Liver (tissue), 3 donors: ENCODE measurements at regions not wholly inside any gene's neighbourhood (a gene's known extent, or its start where the extent isn't known, plus 50 kb on each side); places are given as distances from the start of the nearest gene placed in this dataset.

ENCODE experiments used
- FOXA1 ChIP-seq: IDR thresholded peaks from 2 replicates; pipeline ENCODE4 v1.6.1; 2016; ENCODE audit warnings: antibody characterized with exemption
- JUND ChIP-seq, 2 donors: IDR thresholded peaks; 2 replicates each; pipeline ENCODE4 v1.6.1; 2016; ENCODE audit warnings: antibody characterized with exemption in 2 of 2
- SP1 ChIP-seq: IDR thresholded peaks from 2 replicates; pipeline ENCODE4 v1.6.1; 2018; ENCODE audit warnings: antibody characterized with exemption, mild to moderate bottlenecking
- TAF1 ChIP-seq: conservative IDR thresholded peaks from 2 replicates; pipeline ENCODE4 v1.6.1; 2016; ENCODE audit warnings: antibody characterized with exemption, mild to moderate bottlenecking
- TF ChIP-seq, protein P1 (sequence below): fragments of 150-350 bp; IDR thresholded peaks from 2 replicates; pipeline ENCODE4 v1.5.1; 2017; ENCODE audit warnings: improper control_type of control experiment, low read depth, low read length; ENCODE audit not compliant: missing input control
- TF ChIP-seq, protein P2 (sequence below): IDR thresholded peaks from 2 replicates; pipeline ENCODE4 v1.6.1; 2016; ENCODE audit warnings: antibody characterized with exemption
- TF ChIP-seq, protein P3 (sequence below): IDR thresholded peaks from 2 replicates; pipeline ENCODE4 v1.6.1; 2016; ENCODE audit warnings: antibody characterized with exemption
- donor health status: healthy.
- donor health status: healthy.

DNA sequence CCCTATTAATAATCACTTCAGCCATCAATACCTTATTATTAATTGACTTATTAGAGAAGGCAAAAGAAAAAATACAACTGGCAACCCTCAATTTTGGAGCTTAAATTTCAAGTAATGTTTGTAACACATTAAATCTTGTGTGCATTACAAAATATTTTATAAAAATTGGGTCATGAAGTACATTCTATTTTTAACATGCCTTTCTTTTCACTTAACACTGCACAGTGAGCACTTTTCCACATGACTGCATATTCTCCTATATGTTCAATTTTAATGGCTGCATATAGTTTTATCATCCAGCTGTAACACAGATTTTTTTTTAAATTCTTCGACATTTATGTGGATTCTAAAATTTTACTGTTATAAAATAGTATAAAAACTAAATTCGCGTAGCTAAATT is 92.5 kb downstream of the SLC17A6 start:
- TF ChIP-seq, protein P1, sequence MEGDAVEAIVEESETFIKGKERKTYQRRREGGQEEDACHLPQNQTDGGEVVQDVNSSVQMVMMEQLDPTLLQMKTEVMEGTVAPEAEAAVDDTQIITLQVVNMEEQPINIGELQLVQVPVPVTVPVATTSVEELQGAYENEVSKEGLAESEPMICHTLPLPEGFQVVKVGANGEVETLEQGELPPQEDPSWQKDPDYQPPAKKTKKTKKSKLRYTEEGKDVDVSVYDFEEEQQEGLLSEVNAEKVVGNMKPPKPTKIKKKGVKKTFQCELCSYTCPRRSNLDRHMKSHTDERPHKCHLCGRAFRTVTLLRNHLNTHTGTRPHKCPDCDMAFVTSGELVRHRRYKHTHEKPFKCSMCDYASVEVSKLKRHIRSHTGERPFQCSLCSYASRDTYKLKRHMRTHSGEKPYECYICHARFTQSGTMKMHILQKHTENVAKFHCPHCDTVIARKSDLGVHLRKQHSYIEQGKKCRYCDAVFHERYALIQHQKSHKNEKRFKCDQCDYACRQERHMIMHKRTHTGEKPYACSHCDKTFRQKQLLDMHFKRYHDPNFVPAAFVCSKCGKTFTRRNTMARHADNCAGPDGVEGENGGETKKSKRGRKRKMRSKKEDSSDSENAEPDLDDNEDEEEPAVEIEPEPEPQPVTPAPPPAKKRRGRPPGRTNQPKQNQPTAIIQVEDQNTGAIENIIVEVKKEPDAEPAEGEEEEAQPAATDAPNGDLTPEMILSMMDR = no peak
- TF ChIP-seq, protein P2, sequence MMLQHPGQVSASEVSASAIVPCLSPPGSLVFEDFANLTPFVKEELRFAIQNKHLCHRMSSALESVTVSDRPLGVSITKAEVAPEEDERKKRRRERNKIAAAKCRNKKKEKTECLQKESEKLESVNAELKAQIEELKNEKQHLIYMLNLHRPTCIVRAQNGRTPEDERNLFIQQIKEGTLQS = no peak
- TF ChIP-seq, protein P3, sequence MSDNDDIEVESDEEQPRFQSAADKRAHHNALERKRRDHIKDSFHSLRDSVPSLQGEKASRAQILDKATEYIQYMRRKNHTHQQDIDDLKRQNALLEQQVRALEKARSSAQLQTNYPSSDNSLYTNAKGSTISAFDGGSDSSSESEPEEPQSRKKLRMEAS = no peak
- TF ChIP-seq FOXA1 (no peak), TAF1 (no peak), SP1 (no peak), JUND (IDR thresholded peaks at IDR 0.05) (no peak)
